HL-60 (cell line): ENCODE measurements at regions not wholly inside any gene's neighbourhood (a gene's known extent, or its start where the extent isn't known, plus 50 kb on each side); places are given as distances from the start of the nearest gene placed in this dataset.

ENCODE experiments used
- CTCF ChIP-seq: IDR thresholded peaks from one replicate; pipeline ENCODE4 v1.5.1; 2011; ENCODE audit warnings: low read length, control low read depth, inconsistent platforms; ENCODE audit not compliant: insufficient read depth
- REST ChIP-seq: IDR thresholded peaks from 2 replicates; pipeline ENCODE4 v1.6.1; 2012; ENCODE audit warnings: low read depth; ENCODE audit not compliant: insufficient replicate concordance

GRCh38 chr5:36768450-36768849 is 108.1 kb upstream of the NIPBL start:
- TF ChIP-seq CTCF, result no peak
- no peak for TF ChIP-seq REST
